SKM-1 treated with dmso at 0.1 percent for 144 hours (cell line): ENCODE measurements at regions not wholly inside any gene's neighbourhood (a gene's known extent, or its start where the extent isn't known, plus 50 kb on each side); places are given as distances from the start of the nearest gene placed in this dataset.

ENCODE experiments used
- DNase-seq: peaks from one replicate; lab custom pipeline; 2025; ENCODE audit not compliant: unreplicated experiment; lab: John Stamatoyannopoulos, UW

GRCh38 chr9:13665418-13666066 lies 386.1 kb upstream of the MPDZ start:
- DNase-seq, result no peak

- DNase-seq, result no peak
Measured at GRCh38 chr9:13661014-13661413, 381.5 kb upstream of the MPDZ start.

GRCh38 chr9:13651969-13652663 lies 372.6 kb upstream of the MPDZ start:
- no peak for DNase-seq

GRCh38 chr9:13651526-13651925 lies 372.0 kb upstream of the MPDZ start:
- no peak for DNase-seq

GRCh38 chr9:13648676-13649075 lies 369.2 kb upstream of the MPDZ start:
- no peak for DNase-seq

- DNase-seq, result no peak
Measured at GRCh38 chr9:13648068-13648467, 368.6 kb upstream of the MPDZ start.

GRCh38 chr9:13646500-13647021 lies 367.1 kb upstream of the MPDZ start:
- DNase-seq, result no peak

GRCh38 chr9:13645557-13645956 lies 366.1 kb upstream of the MPDZ start:
- DNase-seq, result no peak

GRCh38 chr9:13644675-13645074 lies 365.2 kb upstream of the MPDZ start:
- DNase-seq, result no peak

- DNase-seq, result no peak
Measured at GRCh38 chr9:13642646-13643045, 363.2 kb upstream of the MPDZ start.

GRCh38 chr9:13629067-13629466 lies 349.6 kb upstream of the MPDZ start:
- no peak for DNase-seq

GRCh38 chr9:13628526-13628925 lies 349.0 kb upstream of the MPDZ start:
- no peak for DNase-seq

- no peak for DNase-seq
Measured at GRCh38 chr9:13627502-13627901, 348.0 kb upstream of the MPDZ start.

GRCh38 chr9:13627071-13627470 lies 347.6 kb upstream of the MPDZ start:
- no peak for DNase-seq

- DNase-seq, result no peak
Measured at GRCh38 chr9:13626601-13627000, 347.1 kb upstream of the MPDZ start.

GRCh38 chr9:13621872-13622564 lies 342.5 kb upstream of the MPDZ start:
- DNase-seq, result no peak

- no peak for DNase-seq
Measured at GRCh38 chr9:13616491-13617035, 337.1 kb upstream of the MPDZ start.

GRCh38 chr9:13615660-13616490 lies 336.4 kb upstream of the MPDZ start:
- DNase-seq, result no peak

GRCh38 chr9:13614060-13614459 lies 334.6 kb upstream of the MPDZ start:
- no peak for DNase-seq

- DNase-seq, result no peak
Measured at GRCh38 chr9:13613296-13613695, 333.8 kb upstream of the MPDZ start.

- no peak for DNase-seq
Measured at GRCh38 chr9:13608451-13608850, 329.0 kb upstream of the MPDZ start.
